NCI-H82 treated with DMSO at 0.1 percent for 48 hours (cell line): ENCODE measurements at regions not wholly inside any gene's neighbourhood (a gene's known extent, or its start where the extent isn't known, plus 50 kb on each side); places are given as distances from the start of the nearest gene placed in this dataset.

Experiments used
- DNase-seq: peaks from one replicate; lab custom pipeline; 2025; ENCODE audit not compliant: unreplicated experiment; lab: John Stamatoyannopoulos, UW

- DNase-seq = peak; percentile 92
Observed at GRCh38 chr14:51472881-51473280, 178.8 kb upstream of the FRMD6 start.

GRCh38 chr14:51473351-51473750, 178.4 kb upstream of the FRMD6 start:
- DNase-seq = no peak

GRCh38 chr14:51473808-51474565, 177.7 kb upstream of the FRMD6 start:
- no peak for DNase-seq

GRCh38 chr14:51474854-51475253, 176.9 kb upstream of the FRMD6 start:
- DNase-seq = no peak

GRCh38 chr14:51478175-51478621, 173.5 kb upstream of the FRMD6 start:
- no peak for DNase-seq

GRCh38 chr14:51479584-51480325, 172.0 kb upstream of the FRMD6 start:
- no peak for DNase-seq

GRCh38 chr14:51481643-51482042, 170.1 kb upstream of the FRMD6 start:
- no peak for DNase-seq

- DNase-seq = no peak
Observed at GRCh38 chr14:51482102-51482501, 169.6 kb upstream of the FRMD6 start.

- no peak for DNase-seq
Observed at GRCh38 chr14:51484485-51484884, 167.2 kb upstream of the FRMD6 start.

GRCh38 chr14:51485733-51486132, 166.0 kb upstream of the FRMD6 start:
- DNase-seq = no peak

GRCh38 chr14:51487848-51488247, 163.9 kb upstream of the FRMD6 start:
- no peak for DNase-seq

GRCh38 chr14:51488569-51489220, 163.0 kb upstream of the FRMD6 start:
- DNase-seq = no peak

GRCh38 chr14:51490205-51490604, 161.5 kb upstream of the FRMD6 start:
- no peak for DNase-seq

GRCh38 chr14:51491036-51491545, 160.6 kb upstream of the FRMD6 start:
- DNase-seq = no peak

- no peak for DNase-seq
Observed at GRCh38 chr14:51491776-51492175, 159.9 kb upstream of the FRMD6 start.

- DNase-seq = no peak
Observed at GRCh38 chr14:51495319-51495718, 156.4 kb upstream of the FRMD6 start.

- peak; percentile 74 for DNase-seq
Observed at GRCh38 chr14:51498411-51499227, 153.1 kb upstream of the FRMD6 start.

- DNase-seq = no peak
Observed at GRCh38 chr14:51500776-51501175, 150.9 kb upstream of the FRMD6 start.

- DNase-seq = no peak
Observed at GRCh38 chr14:51501746-51502145, 150.0 kb upstream of the FRMD6 start.

- no peak for DNase-seq
Observed at GRCh38 chr14:51504669-51505068, 147.0 kb upstream of the FRMD6 start.

- no peak for DNase-seq
Observed at GRCh38 chr14:51507511-51507905, 144.2 kb upstream of the FRMD6 start.
